GF-D8 (cell line): ENCODE measurements at regions not wholly inside any gene's neighbourhood (a gene's known extent, or its start where the extent isn't known, plus 50 kb on each side); places are given as distances from the start of the nearest gene placed in this dataset.

Experiments used
- DNase-seq: peaks from one replicate; lab custom pipeline; 2025; lab: John Stamatoyannopoulos, UW

GRCh38 chr20:60126975-60127374 is 168.8 kb downstream of the CDH26 start:
- no peak for DNase-seq

- DNase-seq, result peak; percentile 83
Observed at GRCh38 chr20:60131375-60131774, 173.2 kb downstream of the CDH26 start.

GRCh38 chr20:60132162-60132826 is 174.1 kb downstream of the CDH26 start:
- no peak for DNase-seq

GRCh38 chr20:60132827-60133670 is 174.8 kb downstream of the CDH26 start:
- DNase-seq, result peak; percentile 29

GRCh38 chr20:60135276-60135675 is 177.1 kb downstream of the CDH26 start:
- DNase-seq, result no peak

- peak; percentile 33 for DNase-seq
Observed at GRCh38 chr20:60136645-60137401, 178.6 kb downstream of the CDH26 start.

- peak; percentile 23 for DNase-seq
Observed at GRCh38 chr20:60137657-60138245, 179.5 kb downstream of the CDH26 start.

- DNase-seq, result no peak
Observed at GRCh38 chr20:60138256-60139220, 180.3 kb downstream of the CDH26 start.

- DNase-seq, result no peak
Observed at GRCh38 chr20:60139663-60140446, 181.6 kb downstream of the CDH26 start.

GRCh38 chr20:60142587-60142986 is 184.4 kb downstream of the CDH26 start:
- no peak for DNase-seq

GRCh38 chr20:60143261-60143842 is 185.1 kb downstream of the CDH26 start:
- DNase-seq, result no peak

- DNase-seq, result no peak
Observed at GRCh38 chr20:60144404-60144803, 186.2 kb downstream of the CDH26 start.

- no peak for DNase-seq
Observed at GRCh38 chr20:60144974-60145527, 186.8 kb downstream of the CDH26 start.

- DNase-seq, result no peak
Observed at GRCh38 chr20:60147004-60147403, 188.8 kb downstream of the CDH26 start.

GRCh38 chr20:60148885-60149284 is 190.7 kb downstream of the CDH26 start:
- no peak for DNase-seq

- no peak for DNase-seq
Observed at GRCh38 chr20:60152792-60153191, 194.6 kb downstream of the CDH26 start.

- no peak for DNase-seq
Observed at GRCh38 chr20:60160451-60161145, 202.4 kb downstream of the CDH26 start.

GRCh38 chr20:60167812-60168211 is 209.6 kb downstream of the CDH26 start:
- DNase-seq, result no peak

GRCh38 chr20:60168963-60169362 is 210.7 kb downstream of the CDH26 start:
- DNase-seq, result no peak
